Kidney (tissue), 13 donors: ENCODE measurements at regions not wholly inside any gene's neighbourhood (a gene's known extent, or its start where the extent isn't known, plus 50 kb on each side); places are given as distances from the start of the nearest gene placed in this dataset.
"Not testable (repeated sequence)": the region's sequence is repeated elsewhere in the genome, so short reads cannot be mapped to it uniquely, and the experiment has no call there.

Source experiments
- DNase-seq, 5 donors: peaks; one replicate each; pipeline ENCODE4 v3.0.0-alpha.2; 2013 to 2020
- FAIRE-seq: peaks from 2 replicates; lab custom pipeline; 2012; peaks lifted over from hg19 to GRCh38; lab: Jason Lieb, UNC
- H3K27ac ChIP-seq, 2 donors: one replicate each; pipeline ENCODE4 v1.7.0; 2013; ENCODE audit warnings: low read depth in 2 of 2, low read length in 2 of 2, inconsistent platforms in 1 of 2
- H3K27me3 ChIP-seq: one replicate; pipeline ENCODE4 v1.7.1; 2013; ENCODE audit warnings: low read length, inconsistent platforms; ENCODE audit not compliant: control insufficient read depth, insufficient read depth
- H3K36me3 ChIP-seq, 3 donors: one replicate each; pipeline versions ENCODE4 v1.7.0 to v1.7.1; 2013; ENCODE audit warnings: low read length in 3 of 3, control low read depth in 1 of 3, inconsistent platforms in 1 of 3; ENCODE audit not compliant: insufficient read depth in 3 of 3, control insufficient read depth in 2 of 3
- H3K4me1 ChIP-seq, 3 donors: one replicate each; pipeline versions ENCODE4 v1.7.0 to v1.7.1; 2013; ENCODE audit warnings: low read length in 3 of 3, inconsistent platforms in 1 of 3, low read depth in 1 of 3; ENCODE audit not compliant: control insufficient read depth in 2 of 3, insufficient read depth in 2 of 3
- H3K4me3 ChIP-seq, 3 donors: one replicate each; pipeline versions ENCODE4 v1.7.0 to v1.8.1; 2013; ENCODE audit warnings: low read length in 3 of 3, control low read depth in 1 of 3, inconsistent platforms in 1 of 3
- H3K9ac ChIP-seq, 3 donors: one replicate each; pipeline versions ENCODE4 v1.7.0 to v1.7.1; 2013; ENCODE audit warnings: low read length in 3 of 3, control low read depth in 1 of 3, inconsistent platforms in 1 of 3
- H3K9me3 ChIP-seq, 3 donors: one replicate each; pipeline versions ENCODE4 v1.7.0 to v1.7.1; 2013; ENCODE audit warnings: low read length in 3 of 3, control low read depth in 1 of 3, inconsistent platforms in 1 of 3; ENCODE audit not compliant: control insufficient read depth in 2 of 3, insufficient read depth in 1 of 3
- intact Hi-C: fragments of 100-400 bp; cut with DNase I; formaldehyde crosslinking; loops from one replicate; pipeline ENCODE4 v1.11.1; 2022
- TF ChIP-seq, protein P1 (sequence below): IDR thresholded peaks from 3 replicates; pipeline ENCODE4 v1.5.1; 2012; ENCODE audit warnings: mild to moderate bottlenecking, moderate library complexity, borderline replicate concordance; ENCODE audit not compliant: insufficient read depth; ENCODE audit errors: extremely low read depth
- donor health status: control.
- donor health status: control.
- donor health status: control.
- donor health status: control.
- donor health status: control.
- donor health status: DM: yes; HTN: yes; CAD: no.
- donor health status: Normal renal cell carcinoma (clear cell type).

DNA sequence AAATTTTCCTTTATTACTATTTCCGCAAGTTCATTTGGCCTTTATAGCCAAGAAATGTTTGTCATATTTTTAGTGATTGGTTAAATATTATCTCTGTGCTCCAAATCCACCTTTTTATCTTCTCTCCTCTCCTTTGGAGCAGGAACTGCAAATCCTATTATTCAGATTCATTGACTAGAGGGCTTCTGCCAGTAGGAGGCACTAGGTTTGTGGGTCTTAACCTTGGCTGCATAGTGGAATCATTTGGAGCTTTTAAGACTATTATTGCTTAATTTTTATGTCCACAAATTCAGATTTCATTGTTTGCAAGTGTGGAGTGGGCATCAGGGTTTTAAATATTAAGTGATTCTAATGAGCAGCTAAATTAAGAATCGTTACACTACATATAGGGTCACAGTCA lies 75.3 kb upstream of the SYT10 start:
- TF ChIP-seq, protein P1, sequence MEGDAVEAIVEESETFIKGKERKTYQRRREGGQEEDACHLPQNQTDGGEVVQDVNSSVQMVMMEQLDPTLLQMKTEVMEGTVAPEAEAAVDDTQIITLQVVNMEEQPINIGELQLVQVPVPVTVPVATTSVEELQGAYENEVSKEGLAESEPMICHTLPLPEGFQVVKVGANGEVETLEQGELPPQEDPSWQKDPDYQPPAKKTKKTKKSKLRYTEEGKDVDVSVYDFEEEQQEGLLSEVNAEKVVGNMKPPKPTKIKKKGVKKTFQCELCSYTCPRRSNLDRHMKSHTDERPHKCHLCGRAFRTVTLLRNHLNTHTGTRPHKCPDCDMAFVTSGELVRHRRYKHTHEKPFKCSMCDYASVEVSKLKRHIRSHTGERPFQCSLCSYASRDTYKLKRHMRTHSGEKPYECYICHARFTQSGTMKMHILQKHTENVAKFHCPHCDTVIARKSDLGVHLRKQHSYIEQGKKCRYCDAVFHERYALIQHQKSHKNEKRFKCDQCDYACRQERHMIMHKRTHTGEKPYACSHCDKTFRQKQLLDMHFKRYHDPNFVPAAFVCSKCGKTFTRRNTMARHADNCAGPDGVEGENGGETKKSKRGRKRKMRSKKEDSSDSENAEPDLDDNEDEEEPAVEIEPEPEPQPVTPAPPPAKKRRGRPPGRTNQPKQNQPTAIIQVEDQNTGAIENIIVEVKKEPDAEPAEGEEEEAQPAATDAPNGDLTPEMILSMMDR, result no peak

DNA sequence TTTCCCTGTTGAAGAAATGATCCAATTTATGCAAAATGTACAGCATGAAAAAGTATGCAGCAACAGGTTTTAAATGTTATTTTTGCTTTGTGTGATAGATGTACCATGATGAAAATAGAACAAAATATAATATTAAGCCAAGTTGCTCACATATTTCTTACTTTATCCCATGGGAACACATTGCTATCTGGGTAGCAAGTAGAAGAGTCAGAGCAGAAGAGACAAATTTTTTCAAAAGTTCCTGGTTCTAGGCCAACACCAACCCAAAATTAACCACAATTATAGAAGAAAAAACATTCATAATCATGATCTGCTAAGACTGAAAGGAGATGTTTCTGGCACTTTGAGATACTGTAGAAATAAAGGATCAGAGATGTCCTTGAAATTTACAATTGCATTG lies 79.9 kb upstream of the SYT10 start:
- no peak for FAIRE-seq

More for the DNA sequence above, 75.3 kb upstream of the SYT10 start:
- Histone ChIP-seq H3K4me3 (no peak overlapping the region), H3K9ac (no peak overlapping the region), H3K27me3 (no peaks in the 10 kb centered on the region), H3K36me3 (no peaks in the 10 kb centered on the region), H3K27ac (no peak overlapping the region), H3K9me3 (no peaks in the 10 kb centered on the region), H3K4me1 (no peaks in the 10 kb centered on the region)
- intact Hi-C loops, result no loop called here
- FAIRE-seq (no peak), DNase-seq (no peak)

DNA sequence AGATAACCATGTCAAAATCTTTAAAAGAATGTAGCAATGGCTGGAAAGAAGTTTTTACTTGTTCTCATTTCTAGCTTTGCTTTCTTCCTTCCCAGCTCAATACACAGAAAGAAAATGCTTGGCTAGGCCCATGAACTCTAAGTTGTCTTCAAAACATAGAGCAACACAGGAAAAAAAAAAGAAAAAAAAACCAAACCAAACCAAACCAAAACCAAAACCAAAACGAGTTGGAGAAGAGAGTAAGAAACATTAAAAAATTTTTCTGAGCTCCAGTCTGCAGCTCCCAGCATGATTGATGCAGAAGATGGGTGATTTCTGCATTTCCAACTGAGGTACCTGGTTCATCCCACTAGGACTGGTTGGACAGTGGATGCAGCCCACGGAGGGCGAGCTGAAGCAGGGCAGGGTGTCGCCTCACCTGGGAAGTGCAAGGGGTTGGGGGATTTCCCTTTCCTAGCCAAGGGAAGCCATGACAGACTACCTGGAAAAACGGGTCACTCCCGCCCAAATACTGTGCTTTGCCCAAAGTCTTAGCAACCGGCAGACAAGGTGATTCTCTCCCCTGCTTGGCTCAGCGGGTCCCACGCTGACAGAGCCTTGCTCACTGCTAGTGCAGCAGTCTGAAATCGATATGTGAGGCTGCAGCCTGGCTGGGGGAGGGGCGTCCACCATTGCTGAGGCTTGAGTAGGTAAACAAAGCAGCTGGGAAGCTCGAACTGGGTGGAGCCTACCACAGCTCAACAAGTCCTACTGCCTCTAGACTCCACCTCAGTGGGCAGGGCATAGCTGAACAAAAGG lies 81.1 kb upstream of the SYT10 start:
- H3K27me3 ChIP-seq, H3K4me3 ChIP-seq, H3K27ac ChIP-seq, H3K9me3 ChIP-seq, FAIRE-seq, H3K9ac ChIP-seq, intact Hi-C loops, H3K36me3 ChIP-seq, H3K4me1 ChIP-seq: not testable (repeated sequence)
- DNase-seq, result peak in 1 of 5 donors; percentile 51

More for the DNA sequence above, 79.9 kb upstream of the SYT10 start:
- H3K9me3 ChIP-seq, result no peaks in the 10 kb centered on the region
- H3K4me1 ChIP-seq, result no peaks in the 10 kb centered on the region
- TF ChIP-seq, protein P1, result no peak
- no peak overlapping the region for H3K9ac ChIP-seq
- no peak overlapping the region for H3K27ac ChIP-seq
- no peak for DNase-seq
- H3K4me3 ChIP-seq, result no peak overlapping the region
- H3K36me3 ChIP-seq, result no peaks in the 10 kb centered on the region
- intact Hi-C loops, result no loop called here
- no peaks in the 10 kb centered on the region for H3K27me3 ChIP-seq

DNA sequence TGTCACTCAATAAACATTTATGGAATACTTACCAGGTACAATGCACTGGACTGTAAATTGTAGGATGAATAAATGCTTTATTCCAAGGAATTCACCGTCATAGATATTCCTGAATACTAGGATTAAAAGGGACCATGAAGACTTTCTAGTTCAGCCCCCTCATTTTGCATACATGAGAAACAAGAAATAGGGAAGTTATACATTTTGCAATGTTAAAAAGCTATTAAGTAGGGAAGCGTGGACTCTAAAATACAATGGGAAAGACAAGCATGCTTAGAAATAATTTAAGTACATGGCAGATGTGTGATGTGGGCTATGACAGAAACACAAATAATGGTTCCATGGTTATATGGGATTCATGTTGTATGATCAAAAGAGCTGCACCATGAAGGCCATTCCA lies 89.4 kb upstream of the SYT10 start:
- no peak for FAIRE-seq
- Histone ChIP-seq H3K27me3 (no peaks in the 10 kb centered on the region), H3K4me3 (no peak overlapping the region), H3K9me3 (no peaks in the 10 kb centered on the region), H3K36me3 (no peaks in the 10 kb centered on the region), H3K4me1 (no peaks in the 10 kb centered on the region), H3K9ac (no peak overlapping the region), H3K27ac (no peak overlapping the region)
- TF ChIP-seq, protein P1, result no peak
- no peak for DNase-seq
- intact Hi-C loops, result no loop called here
